ENCODE measurements at regions not wholly inside any gene's neighbourhood (a gene's known extent, or its start where the extent isn't known, plus 50 kb on each side); places are given as distances from the start of the nearest gene placed in this dataset.

- TF ChIP-seq, protein P1, sequence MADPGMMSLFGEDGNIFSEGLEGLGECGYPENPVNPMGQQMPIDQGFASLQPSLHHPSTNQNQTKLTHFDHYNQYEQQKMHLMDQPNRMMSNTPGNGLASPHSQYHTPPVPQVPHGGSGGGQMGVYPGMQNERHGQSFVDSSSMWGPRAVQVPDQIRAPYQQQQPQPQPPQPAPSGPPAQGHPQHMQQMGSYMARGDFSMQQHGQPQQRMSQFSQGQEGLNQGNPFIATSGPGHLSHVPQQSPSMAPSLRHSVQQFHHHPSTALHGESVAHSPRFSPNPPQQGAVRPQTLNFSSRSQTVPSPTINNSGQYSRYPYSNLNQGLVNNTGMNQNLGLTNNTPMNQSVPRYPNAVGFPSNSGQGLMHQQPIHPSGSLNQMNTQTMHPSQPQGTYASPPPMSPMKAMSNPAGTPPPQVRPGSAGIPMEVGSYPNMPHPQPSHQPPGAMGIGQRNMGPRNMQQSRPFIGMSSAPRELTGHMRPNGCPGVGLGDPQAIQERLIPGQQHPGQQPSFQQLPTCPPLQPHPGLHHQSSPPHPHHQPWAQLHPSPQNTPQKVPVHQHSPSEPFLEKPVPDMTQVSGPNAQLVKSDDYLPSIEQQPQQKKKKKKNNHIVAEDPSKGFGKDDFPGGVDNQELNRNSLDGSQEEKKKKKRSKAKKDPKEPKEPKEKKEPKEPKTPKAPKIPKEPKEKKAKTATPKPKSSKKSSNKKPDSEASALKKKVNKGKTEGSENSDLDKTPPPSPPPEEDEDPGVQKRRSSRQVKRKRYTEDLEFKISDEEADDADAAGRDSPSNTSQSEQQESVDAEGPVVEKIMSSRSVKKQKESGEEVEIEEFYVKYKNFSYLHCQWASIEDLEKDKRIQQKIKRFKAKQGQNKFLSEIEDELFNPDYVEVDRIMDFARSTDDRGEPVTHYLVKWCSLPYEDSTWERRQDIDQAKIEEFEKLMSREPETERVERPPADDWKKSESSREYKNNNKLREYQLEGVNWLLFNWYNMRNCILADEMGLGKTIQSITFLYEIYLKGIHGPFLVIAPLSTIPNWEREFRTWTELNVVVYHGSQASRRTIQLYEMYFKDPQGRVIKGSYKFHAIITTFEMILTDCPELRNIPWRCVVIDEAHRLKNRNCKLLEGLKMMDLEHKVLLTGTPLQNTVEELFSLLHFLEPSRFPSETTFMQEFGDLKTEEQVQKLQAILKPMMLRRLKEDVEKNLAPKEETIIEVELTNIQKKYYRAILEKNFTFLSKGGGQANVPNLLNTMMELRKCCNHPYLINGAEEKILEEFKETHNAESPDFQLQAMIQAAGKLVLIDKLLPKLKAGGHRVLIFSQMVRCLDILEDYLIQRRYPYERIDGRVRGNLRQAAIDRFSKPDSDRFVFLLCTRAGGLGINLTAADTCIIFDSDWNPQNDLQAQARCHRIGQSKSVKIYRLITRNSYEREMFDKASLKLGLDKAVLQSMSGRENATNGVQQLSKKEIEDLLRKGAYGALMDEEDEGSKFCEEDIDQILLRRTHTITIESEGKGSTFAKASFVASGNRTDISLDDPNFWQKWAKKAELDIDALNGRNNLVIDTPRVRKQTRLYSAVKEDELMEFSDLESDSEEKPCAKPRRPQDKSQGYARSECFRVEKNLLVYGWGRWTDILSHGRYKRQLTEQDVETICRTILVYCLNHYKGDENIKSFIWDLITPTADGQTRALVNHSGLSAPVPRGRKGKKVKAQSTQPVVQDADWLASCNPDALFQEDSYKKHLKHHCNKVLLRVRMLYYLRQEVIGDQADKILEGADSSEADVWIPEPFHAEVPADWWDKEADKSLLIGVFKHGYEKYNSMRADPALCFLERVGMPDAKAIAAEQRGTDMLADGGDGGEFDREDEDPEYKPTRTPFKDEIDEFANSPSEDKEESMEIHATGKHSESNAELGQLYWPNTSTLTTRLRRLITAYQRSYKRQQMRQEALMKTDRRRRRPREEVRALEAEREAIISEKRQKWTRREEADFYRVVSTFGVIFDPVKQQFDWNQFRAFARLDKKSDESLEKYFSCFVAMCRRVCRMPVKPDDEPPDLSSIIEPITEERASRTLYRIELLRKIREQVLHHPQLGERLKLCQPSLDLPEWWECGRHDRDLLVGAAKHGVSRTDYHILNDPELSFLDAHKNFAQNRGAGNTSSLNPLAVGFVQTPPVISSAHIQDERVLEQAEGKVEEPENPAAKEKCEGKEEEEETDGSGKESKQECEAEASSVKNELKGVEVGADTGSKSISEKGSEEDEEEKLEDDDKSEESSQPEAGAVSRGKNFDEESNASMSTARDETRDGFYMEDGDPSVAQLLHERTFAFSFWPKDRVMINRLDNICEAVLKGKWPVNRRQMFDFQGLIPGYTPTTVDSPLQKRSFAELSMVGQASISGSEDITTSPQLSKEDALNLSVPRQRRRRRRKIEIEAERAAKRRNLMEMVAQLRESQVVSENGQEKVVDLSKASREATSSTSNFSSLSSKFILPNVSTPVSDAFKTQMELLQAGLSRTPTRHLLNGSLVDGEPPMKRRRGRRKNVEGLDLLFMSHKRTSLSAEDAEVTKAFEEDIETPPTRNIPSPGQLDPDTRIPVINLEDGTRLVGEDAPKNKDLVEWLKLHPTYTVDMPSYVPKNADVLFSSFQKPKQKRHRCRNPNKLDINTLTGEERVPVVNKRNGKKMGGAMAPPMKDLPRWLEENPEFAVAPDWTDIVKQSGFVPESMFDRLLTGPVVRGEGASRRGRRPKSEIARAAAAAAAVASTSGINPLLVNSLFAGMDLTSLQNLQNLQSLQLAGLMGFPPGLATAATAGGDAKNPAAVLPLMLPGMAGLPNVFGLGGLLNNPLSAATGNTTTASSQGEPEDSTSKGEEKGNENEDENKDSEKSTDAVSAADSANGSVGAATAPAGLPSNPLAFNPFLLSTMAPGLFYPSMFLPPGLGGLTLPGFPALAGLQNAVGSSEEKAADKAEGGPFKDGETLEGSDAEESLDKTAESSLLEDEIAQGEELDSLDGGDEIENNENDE (IDR thresholded peaks at IDR 0.05; ENCODE audit: insufficient replicate concordance, low read length) = no peak
- no peak for TF ChIP-seq SP2 (IDR thresholded peaks at IDR 0.05; ENCODE audit: low read length)
- TF ChIP-seq ATF3 (IDR thresholded peaks at IDR 0.05; ENCODE audit: insufficient read depth, low read depth, low read length) = no peak
- TF ChIP-seq SIRT6 (IDR thresholded peaks at IDR 0.05; ENCODE audit: low read length) = no peak
Observed at GRCh38 chr1:17488995-17489767, 49.7 kb upstream of the RCC2 start (continued).

All from H1 (cell line).